ENCODE measurements at regions not wholly inside any gene's neighbourhood (a gene's known extent, or its start where the extent isn't known, plus 50 kb on each side); places are given as distances from the start of the nearest gene placed in this dataset.

DNA sequence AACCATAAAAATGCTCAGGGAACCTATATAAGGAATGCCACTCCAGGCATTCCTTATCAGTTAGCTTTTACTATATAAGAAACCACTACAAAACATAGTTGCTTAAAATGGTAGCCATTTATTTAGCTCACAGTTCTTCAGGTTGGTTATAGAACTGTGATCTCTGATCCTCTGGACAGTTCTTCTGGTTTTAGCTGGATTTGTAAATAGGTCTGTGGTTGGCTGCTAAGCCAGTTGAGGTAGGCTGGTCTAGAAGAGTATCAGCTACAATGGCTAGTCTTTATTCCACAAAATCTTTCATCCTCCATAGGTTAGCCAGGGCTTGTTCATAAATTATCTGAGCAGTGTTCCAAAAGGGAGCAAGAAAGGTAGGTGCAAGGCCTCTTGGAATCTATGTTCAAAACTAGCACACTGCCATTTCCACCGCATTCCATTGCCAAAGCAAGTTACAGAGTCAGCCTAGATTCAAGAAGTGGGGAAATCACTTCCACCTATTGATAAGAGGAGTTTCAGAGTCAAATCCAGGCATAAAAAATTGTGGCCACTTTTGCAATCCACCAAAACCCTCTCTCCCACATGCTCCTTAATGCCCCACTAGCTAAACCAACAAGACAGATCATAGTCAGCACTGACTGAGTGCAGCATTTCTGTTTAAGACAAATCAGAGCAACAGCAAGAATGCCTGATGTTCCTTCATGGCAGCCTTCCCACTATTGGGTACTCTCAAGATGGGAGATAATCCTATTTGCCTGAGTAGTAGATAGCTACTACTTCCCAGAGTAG is 146.4 kb downstream of the IRS1 start:
- DNase-seq: no peak

DNA sequence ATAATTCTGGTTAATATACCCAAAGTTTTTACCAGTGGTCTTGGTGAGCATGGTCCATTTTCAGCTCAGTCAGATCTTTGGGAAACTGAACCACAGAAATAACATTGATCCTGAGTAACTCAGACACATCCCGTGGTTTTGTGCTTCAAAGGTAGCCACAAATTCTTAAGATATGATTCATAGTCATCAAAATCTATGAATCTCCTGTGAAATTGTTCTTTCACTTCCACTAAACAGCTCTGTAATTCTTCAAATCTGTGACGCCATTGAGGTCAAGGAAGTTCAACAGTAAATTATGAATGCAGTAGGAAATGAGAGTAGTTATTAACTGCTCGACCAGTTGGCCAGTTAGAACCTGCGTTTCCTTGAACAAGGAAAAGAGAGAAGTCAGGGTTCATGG is 147.3 kb downstream of the IRS1 start:
- no peak for DNase-seq

GRCh38 chr2:226649871-226650660 is 149.6 kb downstream of the IRS1 start:
- peak; percentile 37 for DNase-seq

DNA sequence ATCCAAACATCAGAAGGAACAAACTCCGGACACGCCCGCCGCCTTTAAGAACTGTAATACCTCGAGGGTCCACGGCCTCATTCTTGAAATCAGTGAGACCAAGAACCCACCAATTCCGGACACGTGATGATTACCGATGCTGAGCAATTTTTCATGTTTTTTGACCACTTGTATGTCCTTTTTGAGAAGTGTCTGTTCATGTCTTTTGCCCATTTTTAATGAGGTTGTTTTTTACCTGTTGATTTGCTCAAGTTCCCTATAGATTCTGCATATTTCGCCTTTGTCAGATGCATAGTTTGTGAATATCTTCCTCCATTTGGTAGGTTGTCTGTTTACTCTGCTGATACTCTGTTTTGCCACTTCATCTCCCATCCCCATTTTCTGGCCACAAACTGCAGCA is 150.4 kb downstream of the IRS1 start:
- DNase-seq: no peak

DNA sequence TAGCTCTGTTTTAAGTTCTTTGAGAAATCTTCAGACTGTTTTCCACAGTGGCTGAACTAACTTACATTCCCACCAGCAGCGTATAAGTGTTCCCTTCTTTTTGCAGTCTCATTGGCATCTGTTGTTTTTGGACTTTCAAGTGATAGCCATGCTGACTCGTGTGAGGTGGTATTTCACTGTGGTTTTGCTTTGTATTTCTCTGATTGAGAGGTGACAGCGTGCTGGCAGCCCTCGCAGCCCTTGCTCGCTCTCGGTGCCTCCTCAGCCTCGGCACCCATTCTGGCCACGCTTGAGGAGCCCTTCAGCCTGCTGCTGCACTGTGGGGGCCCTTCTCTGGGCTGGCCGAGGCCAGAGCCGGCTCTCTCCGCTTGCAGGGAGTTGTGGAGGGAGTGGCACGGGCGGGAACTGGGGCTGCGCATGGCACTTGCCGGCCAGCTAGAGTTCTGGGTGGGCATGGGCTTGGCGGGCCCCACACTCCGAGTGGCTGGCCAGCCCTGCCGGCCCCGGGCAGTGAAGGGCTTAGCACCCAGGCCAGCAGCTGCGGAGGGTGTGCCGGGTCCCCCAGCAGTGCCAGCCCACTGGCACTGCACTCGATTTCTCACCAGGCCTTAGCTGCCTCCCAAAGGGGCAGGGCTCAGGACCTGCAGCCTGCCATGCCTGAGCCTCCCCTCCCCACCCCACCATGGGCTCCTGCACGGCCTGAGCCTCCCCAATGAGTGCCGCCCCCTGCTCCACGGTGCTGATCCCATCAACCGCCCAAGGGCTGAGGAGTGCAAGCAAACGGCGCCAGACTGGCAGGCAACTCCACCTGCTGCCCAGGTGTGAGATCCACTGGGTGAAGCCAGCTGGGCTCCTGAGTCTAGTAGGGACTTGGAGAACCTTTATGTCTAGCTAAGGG is 151.8 kb downstream of the IRS1 start:
- no peak for DNase-seq

GRCh38 chr2:226644399-226644865 is 155.2 kb downstream of the IRS1 start:
- DNase-seq: no peak

- no peak for DNase-seq
Observed at GRCh38 chr2:226643946-226644282, 155.7 kb downstream of the IRS1 start.

- DNase-seq: no peak
Observed at GRCh38 chr2:226643030-226643945, 156.3 kb downstream of the IRS1 start.

DNA sequence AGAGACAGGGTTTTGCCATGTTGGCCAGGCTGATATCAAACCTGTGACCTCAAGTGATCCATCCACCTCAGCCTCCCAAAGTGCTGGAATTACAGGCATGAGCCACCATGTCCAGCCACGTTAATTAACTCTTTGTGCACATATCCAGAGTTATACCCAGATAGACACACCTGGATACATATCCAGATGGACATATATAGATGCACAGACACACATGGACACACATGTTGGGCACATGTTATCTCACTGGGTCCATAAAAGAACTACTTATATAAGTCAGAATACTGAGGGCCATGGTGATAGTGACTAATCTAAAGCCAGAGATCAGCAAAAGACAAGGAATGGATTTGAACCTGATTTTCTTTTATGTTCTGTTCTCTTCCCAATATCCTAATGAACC is 158.6 kb downstream of the IRS1 start:
- no peak for DNase-seq

DNA sequence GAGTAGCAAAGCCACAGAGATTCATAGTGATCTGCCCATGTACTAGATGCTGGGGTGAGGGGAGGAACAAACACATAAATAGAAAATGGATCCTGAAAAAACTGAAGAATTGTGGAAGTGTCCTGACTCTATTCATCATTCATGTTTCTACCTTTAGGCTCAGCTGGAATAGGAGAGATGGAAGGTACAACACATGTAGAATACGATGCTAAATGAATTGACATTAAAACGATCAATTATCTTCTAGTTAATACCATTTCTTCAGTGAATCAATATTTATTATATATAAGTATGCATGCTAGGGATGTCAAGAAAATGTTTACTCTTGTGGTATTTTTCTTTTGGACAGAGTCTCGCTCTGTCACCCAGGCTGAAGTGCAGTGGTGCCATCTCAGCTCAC is 159.1 kb downstream of the IRS1 start:
- DNase-seq: no peak

DNA sequence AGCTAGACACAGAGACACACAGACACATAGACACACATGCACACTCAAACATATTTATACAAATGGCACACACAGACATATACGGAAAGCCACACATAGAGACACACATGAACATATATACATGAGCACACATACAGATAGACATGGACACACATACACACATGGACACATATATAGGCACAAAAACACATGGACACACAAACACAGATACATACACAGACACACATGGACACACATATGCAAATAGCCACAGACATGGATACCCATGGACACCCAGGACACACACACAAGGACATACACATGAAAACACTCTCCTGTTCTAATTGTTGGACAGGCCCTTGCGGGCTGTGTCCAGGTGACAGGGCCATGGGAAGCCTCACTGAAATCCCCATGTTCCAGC is 160.1 kb downstream of the IRS1 start:
- no peak for DNase-seq

DNA sequence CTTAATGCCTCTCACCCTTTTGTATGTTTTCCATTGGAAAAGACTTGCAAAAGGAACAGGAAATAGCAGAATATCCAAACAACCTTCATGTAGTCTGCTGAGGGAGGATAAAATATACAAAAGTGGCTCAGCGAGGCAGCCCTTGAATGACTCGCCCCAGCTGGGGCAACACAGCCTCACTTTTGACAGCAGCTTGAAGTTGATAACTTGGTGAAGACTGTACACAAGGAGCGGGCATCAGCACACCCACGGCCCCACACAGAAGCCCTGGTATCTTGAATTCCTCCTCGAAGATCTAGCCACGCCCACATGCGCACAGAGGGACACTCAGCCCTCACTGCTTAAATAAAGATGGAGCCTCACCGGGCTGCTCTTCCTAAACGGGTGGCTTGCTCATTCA is 161.0 kb downstream of the IRS1 start:
- DNase-seq: no peak

- DNase-seq: no peak
Observed at GRCh38 chr2:226637383-226637782, 162.2 kb downstream of the IRS1 start.

- DNase-seq: no peak
Observed at GRCh38 chr2:226636586-226636985, 163.0 kb downstream of the IRS1 start.

- no peak for DNase-seq
Observed at GRCh38 chr2:226634943-226635604, 164.5 kb downstream of the IRS1 start.

- DNase-seq: no peak
Observed at GRCh38 chr2:226631671-226632070, 167.9 kb downstream of the IRS1 start.

DNA sequence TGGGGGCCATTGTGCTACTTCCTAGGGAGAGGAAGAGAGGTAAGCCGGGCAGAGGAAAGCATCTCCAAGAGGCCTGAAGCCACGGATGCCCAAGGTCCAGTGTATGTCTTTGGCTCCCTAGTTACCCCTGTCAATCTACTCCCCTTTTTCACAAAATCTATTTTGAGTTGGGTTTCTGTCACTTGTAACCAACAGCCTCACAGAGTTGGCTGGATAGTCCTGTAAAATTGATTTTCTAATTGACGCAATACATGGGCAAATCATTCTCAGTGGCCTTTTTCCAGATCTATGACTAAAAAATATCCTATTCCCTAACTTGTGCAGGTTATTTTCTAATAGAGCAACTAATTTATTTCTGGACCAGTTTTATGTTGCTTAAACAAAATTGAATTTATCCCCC is 168.4 kb downstream of the IRS1 start:
- DNase-seq: no peak

GRCh38 chr2:226625946-226626345 is 173.7 kb downstream of the IRS1 start:
- DNase-seq: no peak

DNA sequence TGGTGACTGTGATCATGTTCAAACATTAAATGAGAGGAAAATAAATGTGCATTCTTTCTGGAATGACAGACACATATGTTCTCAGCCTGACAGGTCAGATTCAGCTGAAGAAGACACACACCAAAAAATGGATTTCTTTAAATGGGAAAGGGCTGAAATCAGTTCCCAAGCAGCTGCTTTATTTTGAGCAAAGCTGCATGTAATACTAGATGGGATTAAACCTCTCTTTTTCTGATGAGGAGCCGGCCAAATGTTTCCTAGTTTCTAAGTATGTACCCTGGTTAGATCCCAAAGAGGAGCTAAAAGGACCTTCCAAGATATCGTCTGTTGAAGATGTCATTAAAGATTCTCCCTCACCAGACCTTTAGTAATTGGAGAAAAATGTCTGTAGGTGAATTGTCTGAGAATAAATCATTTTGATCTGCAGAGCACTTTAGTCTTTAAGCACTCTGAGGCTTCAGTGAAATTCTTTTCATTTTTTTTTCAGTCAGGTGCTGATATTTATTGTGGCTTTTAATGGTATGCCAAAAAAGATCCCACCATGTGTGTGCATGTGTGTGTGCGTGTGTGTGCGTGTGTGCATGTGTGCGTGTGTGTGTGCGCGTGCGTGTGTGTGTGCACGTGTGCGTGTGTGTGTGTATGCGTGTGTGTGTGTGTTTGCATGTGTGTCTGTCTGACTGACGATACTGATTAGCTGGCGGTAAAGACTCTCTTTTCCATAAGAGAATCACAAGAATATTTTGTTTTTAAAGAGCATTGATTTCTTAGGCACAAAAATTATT is 175.8 kb downstream of the IRS1 start:
- DNase-seq: peak; percentile 31

DNA sequence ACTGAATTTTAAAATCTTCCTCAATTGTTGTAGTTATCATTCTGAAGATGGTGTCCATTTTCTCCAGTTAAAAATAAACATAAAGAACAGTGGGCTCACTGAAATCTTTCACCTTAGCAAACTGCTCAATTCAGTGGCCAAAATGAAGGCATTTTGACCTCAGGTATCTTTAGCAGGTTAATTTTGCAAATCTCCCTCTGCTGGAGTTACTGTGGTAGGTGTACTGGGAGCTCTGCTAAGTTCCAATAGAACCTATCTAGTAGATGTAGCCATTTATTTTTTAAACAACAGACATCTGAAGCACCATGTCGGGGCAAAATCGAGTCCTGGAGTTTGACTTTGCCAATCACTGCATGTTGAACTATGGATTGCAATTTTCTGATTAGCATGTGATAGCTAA is 177.1 kb downstream of the IRS1 start:
- DNase-seq: no peak

DNA sequence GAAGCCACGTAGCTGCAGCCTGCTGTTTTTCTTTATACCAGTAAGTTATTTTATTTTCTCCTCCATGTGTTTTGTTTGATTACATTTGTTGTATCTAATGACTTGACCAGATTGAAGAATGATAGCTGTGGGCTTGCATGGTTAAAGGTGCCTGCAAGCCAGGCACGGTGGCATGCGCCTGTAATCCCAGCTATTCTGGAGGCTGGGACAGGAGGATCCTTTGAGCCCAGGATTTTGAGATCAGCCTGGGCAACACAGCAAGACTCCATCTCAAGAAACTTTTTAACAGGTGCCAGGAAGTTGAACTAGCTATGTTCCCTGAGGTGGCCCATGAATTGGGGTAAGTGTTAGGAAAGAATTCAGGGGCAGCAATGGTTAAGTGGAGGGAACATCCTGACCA is 179.4 kb downstream of the IRS1 start:
- no peak for DNase-seq
